CD4-positive, alpha-beta memory T cell (primary cell): ENCODE measurements at regions not wholly inside any gene's neighbourhood (a gene's known extent, or its start where the extent isn't known, plus 50 kb on each side); places are given as distances from the start of the nearest gene placed in this dataset.

Experiments
- CTCF ChIA-PET: fragments of 350-600 bp; sonication (Branson Sonifier 250); formaldehyde crosslinking; loops from one replicate; lab custom pipeline; 2021; ENCODE audit warnings: inconsistent platforms; ENCODE audit not compliant: partially characterized antibody; lab: Charles Lee
- POLR2A ChIA-PET: fragments of 350-600 bp; sonication (Branson Sonifier 250); formaldehyde crosslinking; loops from one replicate; lab custom pipeline; 2021; ENCODE audit not compliant: partially characterized antibody; lab: Charles Lee
- DNase-seq, 5 donors: peaks; one replicate each; pipeline versions ENCODE4 v3.0.0 to v3.0.0-alpha.2; 2020 to 2022; ENCODE audit warnings: mixed read lengths in 1 of 5
- H3K27ac ChIP-seq: one replicate; pipeline ENCODE4 v1.7.0; 2013; ENCODE audit warnings: low read depth, low read length
- H3K27me3 ChIP-seq: 2 replicates; pipeline ENCODE4 v1.7.0; 2013; ENCODE audit warnings: mild to moderate bottlenecking, low read length, moderate library complexity; ENCODE audit not compliant: insufficient read depth
- H3K36me3 ChIP-seq: 2 replicates; pipeline ENCODE4 v1.7.0; 2013; ENCODE audit warnings: mild to moderate bottlenecking, low read length, moderate library complexity; ENCODE audit not compliant: insufficient read depth
- H3K4me1 ChIP-seq: 2 replicates; pipeline ENCODE4 v1.7.0; 2013; ENCODE audit warnings: mild to moderate bottlenecking, low read length, moderate library complexity; ENCODE audit not compliant: insufficient read depth
- H3K4me3 ChIP-seq, 2 donors: one replicate each; pipeline ENCODE4 v1.7.0; 2013; ENCODE audit warnings: low read length in 2 of 2, mild to moderate bottlenecking in 1 of 2
- H3K9me3 ChIP-seq, 2 donors: one replicate each; pipeline ENCODE4 v1.7.0; 2013; ENCODE audit warnings: low read length in 2 of 2, control low read depth in 1 of 2; ENCODE audit not compliant: control insufficient read depth in 1 of 2
- H3K27ac Mint-ChIP-seq, 7 donors: one replicate each; pipeline ENCODE4 v1.8.0; 2020 to 2021; ENCODE audit warnings: mixed read lengths in 7 of 7, mild to moderate bottlenecking in 6 of 7, inconsistent platforms in 3 of 7, moderate library complexity in 3 of 7
- H3K27me3 Mint-ChIP-seq, 2 donors: one replicate each; pipeline ENCODE4 v1.8.0; 2020 to 2021; ENCODE audit warnings: mixed read lengths in 2 of 2
- H3K36me3 Mint-ChIP-seq, 2 donors: one replicate each; pipeline ENCODE4 v1.8.0; 2020 to 2021; ENCODE audit warnings: mixed read lengths in 2 of 2, inconsistent platforms in 1 of 2, mild to moderate bottlenecking in 1 of 2
- H3K4me1 Mint-ChIP-seq, 4 donors: one replicate each; pipeline ENCODE4 v1.8.0; 2020 to 2021; ENCODE audit warnings: mixed read lengths in 4 of 4, mild to moderate bottlenecking in 1 of 4
- H3K4me3 Mint-ChIP-seq, 8 donors: one replicate each; pipeline ENCODE4 v1.8.0; 2020 to 2021; ENCODE audit warnings: mixed read lengths in 8 of 8, mild to moderate bottlenecking in 7 of 8, moderate library complexity in 6 of 8, inconsistent platforms in 3 of 8
- H3K9me3 Mint-ChIP-seq, 8 donors: one replicate each; pipeline ENCODE4 v1.8.0; 2020 to 2021; ENCODE audit warnings: mixed read lengths in 8 of 8, mild to moderate bottlenecking in 5 of 8, inconsistent platforms in 3 of 8, moderate library complexity in 1 of 8
- intact Hi-C: fragments of 100-400 bp; cut with micrococcal nuclease; formaldehyde crosslinking; loops from one replicate; pipeline ENCODE4 v1.15.1; 2023

GRCh38 chr12:87841935-87842334 is 187.3 kb downstream of the C12orf50 start:
- Mint-ChIP-seq H3K36me3 (no peaks in the 10 kb centered on the region), H3K4me3 (no peak overlapping the region), H3K9me3 (peaks cover 0 to 3% (median 0%) of the 10 kb centered on the region in 8 donors), H3K27me3 (peaks cover 0 to 2% of the 10 kb centered on the region in 2 donors), H3K4me1 (no peaks in the 10 kb centered on the region), H3K27ac (no peak overlapping the region)
- no peaks in the 10 kb centered on the region for H3K9me3 ChIP-seq
- no peak for DNase-seq
- no peak overlapping the region for H3K4me3 ChIP-seq
- intact Hi-C loops, result no loop called here
- H3K27ac ChIP-seq, result no peak overlapping the region
- CTCF ChIA-PET, result no interaction called here
- H3K4me1 ChIP-seq, result no peaks in the 10 kb centered on the region
- POLR2A ChIA-PET, result no interaction called here
- H3K36me3 ChIP-seq, result no peaks in the 10 kb centered on the region
- no peaks in the 10 kb centered on the region for H3K27me3 ChIP-seq

GRCh38 chr12:87836190-87836589 is 193.0 kb downstream of the C12orf50 start:
- no peaks in the 10 kb centered on the region for H3K36me3 Mint-ChIP-seq
- H3K27ac Mint-ChIP-seq, result no peak overlapping the region
- H3K9me3 Mint-ChIP-seq, result peaks cover 0 to 3% (median 0%) of the 10 kb centered on the region in 8 donors
- H3K27ac ChIP-seq, result no peak overlapping the region
- CTCF ChIA-PET, result no interaction called here
- H3K9me3 ChIP-seq, result no peaks in the 10 kb centered on the region
- no peaks in the 10 kb centered on the region for H3K36me3 ChIP-seq
- no peak for DNase-seq
- intact Hi-C loops, result no loop called here
- H3K4me1 ChIP-seq, result no peaks in the 10 kb centered on the region
- H3K27me3 Mint-ChIP-seq, result peaks cover 0 to 2% of the 10 kb centered on the region in 2 donors
- no peaks in the 10 kb centered on the region for H3K27me3 ChIP-seq
- no peaks in the 10 kb centered on the region for H3K4me1 Mint-ChIP-seq
- no peak overlapping the region for H3K4me3 ChIP-seq
- H3K4me3 Mint-ChIP-seq, result no peak overlapping the region
- POLR2A ChIA-PET, result no interaction called here

GRCh38 chr12:87828382-87828973 is 200.7 kb downstream of the C12orf50 start:
- ChIA-PET POLR2A (no interaction called here), CTCF (no interaction called here)
- no peak for DNase-seq
- Histone ChIP-seq H3K9me3 (no peaks in the 10 kb centered on the region), H3K4me3 (no peak overlapping the region), H3K27me3 (no peaks in the 10 kb centered on the region), H3K36me3 (no peaks in the 10 kb centered on the region), H3K27ac (no peak overlapping the region), H3K4me1 (no peaks in the 10 kb centered on the region)
- H3K36me3 Mint-ChIP-seq, result no peaks in the 10 kb centered on the region
- no peaks in the 10 kb centered on the region for H3K4me1 Mint-ChIP-seq
- H3K27me3 Mint-ChIP-seq, result no peaks in the 10 kb centered on the region
- intact Hi-C loops, result no loop called here
- peaks cover 0 to 1% (median 0%) of the 10 kb centered on the region in 8 donors for H3K9me3 Mint-ChIP-seq
- H3K27ac Mint-ChIP-seq, result no peak overlapping the region
- no peak overlapping the region for H3K4me3 Mint-ChIP-seq

GRCh38 chr12:87827638-87828264 is 201.4 kb downstream of the C12orf50 start:
- H3K4me1 ChIP-seq, result no peaks in the 10 kb centered on the region
- Mint-ChIP-seq H3K27me3 (no peaks in the 10 kb centered on the region), H3K9me3 (no peaks in the 10 kb centered on the region), H3K4me1 (no peaks in the 10 kb centered on the region), H3K27ac (no peak overlapping the region), H3K4me3 (no peak overlapping the region), H3K36me3 (no peaks in the 10 kb centered on the region)
- ChIA-PET POLR2A (no interaction called here), CTCF (no interaction called here)
- H3K36me3 ChIP-seq, result no peaks in the 10 kb centered on the region
- intact Hi-C loops, result no loop called here
- H3K4me3 ChIP-seq, result no peak overlapping the region
- H3K27ac ChIP-seq, result no peak overlapping the region
- DNase-seq, result no peak
- H3K9me3 ChIP-seq, result no peaks in the 10 kb centered on the region
- no peaks in the 10 kb centered on the region for H3K27me3 ChIP-seq

- Histone ChIP-seq H3K27me3 (no peaks in the 10 kb centered on the region), H3K4me1 (no peaks in the 10 kb centered on the region), H3K9me3 (no peaks in the 10 kb centered on the region), H3K27ac (no peak overlapping the region), H3K4me3 (no peak overlapping the region), H3K36me3 (no peaks in the 10 kb centered on the region)
- Mint-ChIP-seq H3K36me3 (no peaks in the 10 kb centered on the region), H3K27me3 (peaks cover 0 to 3% of the 10 kb centered on the region in 2 donors), H3K27ac (no peak overlapping the region), H3K9me3 (peaks cover 0 to 2% (median 0%) of the 10 kb centered on the region in 8 donors), H3K4me1 (no peaks in the 10 kb centered on the region), H3K4me3 (no peak overlapping the region)
- ChIA-PET POLR2A (no interaction called here), CTCF (no interaction called here)
- DNase-seq, result no peak
- intact Hi-C loops, result no loop called here
Measured at GRCh38 chr12:87822923-87823322, 206.3 kb downstream of the C12orf50 start.

GRCh38 chr12:87820524-87821202 is 208.5 kb downstream of the C12orf50 start:
- ChIA-PET CTCF (no interaction called here), POLR2A (no interaction called here)
- Histone ChIP-seq H3K36me3 (no peaks in the 10 kb centered on the region), H3K27ac (no peak overlapping the region), H3K4me1 (no peaks in the 10 kb centered on the region), H3K9me3 (no peaks in the 10 kb centered on the region), H3K4me3 (no peak overlapping the region), H3K27me3 (no peaks in the 10 kb centered on the region)
- Mint-ChIP-seq H3K4me1 (no peaks in the 10 kb centered on the region), H3K9me3 (peaks cover 0 to 2% (median 0%) of the 10 kb centered on the region in 8 donors), H3K4me3 (no peak overlapping the region), H3K36me3 (no peaks in the 10 kb centered on the region), H3K27ac (no peak overlapping the region), H3K27me3 (peaks cover 0 to 3% of the 10 kb centered on the region in 2 donors)
- intact Hi-C loops, result no loop called here
- no peak for DNase-seq

- H3K9me3 ChIP-seq, result no peaks in the 10 kb centered on the region
- H3K27ac Mint-ChIP-seq, result no peak overlapping the region
- no peaks in the 10 kb centered on the region for H3K36me3 ChIP-seq
- no peaks in the 10 kb centered on the region for H3K36me3 Mint-ChIP-seq
- ChIA-PET CTCF (no interaction called here), POLR2A (no interaction called here)
- intact Hi-C loops, result no loop called here
- H3K4me3 ChIP-seq, result no peak overlapping the region
- no peaks in the 10 kb centered on the region for H3K4me1 ChIP-seq
- peaks cover 0 to 3% of the 10 kb centered on the region in 2 donors for H3K27me3 Mint-ChIP-seq
- no peak overlapping the region for H3K27ac ChIP-seq
- H3K4me1 Mint-ChIP-seq, result no peaks in the 10 kb centered on the region
- no peaks in the 10 kb centered on the region for H3K27me3 ChIP-seq
- peaks cover 0 to 2% (median 0%) of the 10 kb centered on the region in 8 donors for H3K9me3 Mint-ChIP-seq
- DNase-seq, result no peak
- H3K4me3 Mint-ChIP-seq, result no peak overlapping the region
Measured at GRCh38 chr12:87818441-87818840, 210.8 kb downstream of the C12orf50 start.
